ENCODE measurements at regions not wholly inside any gene's neighbourhood (a gene's known extent, or its start where the extent isn't known, plus 50 kb on each side); places are given as distances from the start of the nearest gene placed in this dataset.
"Not testable (repeated sequence)": the region's sequence is repeated elsewhere in the genome, so short reads cannot be mapped to it uniquely, and the experiment has no call there.

DNA sequence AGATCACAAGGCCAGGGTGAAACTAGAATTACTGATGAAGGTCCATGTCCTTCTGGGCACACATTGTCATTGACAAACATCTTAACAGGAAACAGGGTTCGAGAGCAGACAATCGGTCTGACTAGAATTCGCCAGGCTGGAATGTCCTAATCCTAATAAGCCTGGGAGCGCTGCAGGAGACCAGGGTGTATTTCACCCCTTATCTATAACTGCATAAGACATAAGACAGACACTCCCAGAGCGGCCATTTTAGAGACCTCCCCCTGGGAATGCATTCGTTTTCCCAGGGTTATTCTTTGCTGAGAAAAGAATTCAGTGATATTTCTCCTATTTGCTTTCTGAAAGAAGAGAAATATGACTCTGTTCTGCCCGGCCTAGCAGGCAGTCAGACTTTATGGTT is 1112.9 kb upstream of the TENM3 start:
- H3K23ac ChIP-seq (ENCODE audit: low read depth, low read length); H4K91ac ChIP-seq (ENCODE audit: insufficient read depth, low read depth, low read length); POLR2A ChIA-PET (ENCODE audit: unreplicated experiment); H4K8ac ChIP-seq (ENCODE audit: low read depth in 2 of 2, low read length in 2 of 2); H3K56ac ChIP-seq (ENCODE audit: extremely low read depth, insufficient read depth, low read length); H3K9me3 ChIP-seq (ENCODE audit: control insufficient read depth, insufficient read depth, low read length); H3K14ac ChIP-seq (replicated peaks; ENCODE audit: low read depth, low read length); H2AFZ ChIP-seq (replicated peaks; ENCODE audit: low read length, poor library complexity); H3K4me2 ChIP-seq (ENCODE audit: low read depth, low read length); H3K4ac ChIP-seq (ENCODE audit: low read depth, low read length); H4K5ac ChIP-seq (ENCODE audit: low read depth, low read length); DNase-seq; H3K18ac ChIP-seq (ENCODE audit: low read depth, low read length); CTCF ChIA-PET; H3K79me1 ChIP-seq (ENCODE audit: low read depth in 1 of 2, low read length in 2 of 2); H2BK120ac ChIP-seq (ENCODE audit: low read depth, low read length); H3K36me3 ChIP-seq (ENCODE audit: control insufficient read depth, insufficient read depth, low read length); intact Hi-C loops (cut with micrococcal nuclease); H2BK20ac ChIP-seq (ENCODE audit: low read depth, low read length); H3K4me3 ChIP-seq (ENCODE audit: insufficient read depth, low read depth, low read length); dilution Hi-C loops (cut with HindIII; ENCODE audit: low sequenced_read_pairs, unreplicated experiment); H2BK15ac ChIP-seq (ENCODE audit: low read depth, low read length); H3K27me3 ChIP-seq (ENCODE audit: control insufficient read depth, insufficient read depth, low read length); H3K27ac ChIP-seq (ENCODE audit: insufficient read depth, low read length); H2AK9ac ChIP-seq (replicated peaks; ENCODE audit: low read depth, low read length, poor library complexity); H3K4me1 ChIP-seq (ENCODE audit: control insufficient read depth, insufficient read depth, low read length); H3K9me1 ChIP-seq (ENCODE audit: insufficient read depth, low read length); H2BK5ac ChIP-seq (ENCODE audit: low read depth, low read length, poor library complexity, severe bottlenecking); ATAC-seq (ENCODE audit: low read depth); BruUV-seq (replicated peaks); H2AK5ac ChIP-seq (ENCODE audit: low read depth, low read length); H4K20me1 ChIP-seq (ENCODE audit: insufficient read depth, low read length); H3K9ac ChIP-seq (ENCODE audit: low read depth, low read length): not testable (repeated sequence)
- in situ Hi-C loops (cut with MboI; ENCODE audit: low sequenced_read_pairs) = loop anchor here (25.0 kb wide), 1 partner anchor 1682 kb away; no protein-coding TSS in a partner anchor
- WGBS, 2 experiments (ENCODE audit: extremely low coverage in 2 of 2, insufficient read length in 1 of 2) = no CpG with 5 or more reads among the region's 7 CpGs

Data from IMR-90 (cell line).